ENCODE measurements at regions not wholly inside any gene's neighbourhood (a gene's known extent, or its start where the extent isn't known, plus 50 kb on each side); places are given as distances from the start of the nearest gene placed in this dataset.

DNA sequence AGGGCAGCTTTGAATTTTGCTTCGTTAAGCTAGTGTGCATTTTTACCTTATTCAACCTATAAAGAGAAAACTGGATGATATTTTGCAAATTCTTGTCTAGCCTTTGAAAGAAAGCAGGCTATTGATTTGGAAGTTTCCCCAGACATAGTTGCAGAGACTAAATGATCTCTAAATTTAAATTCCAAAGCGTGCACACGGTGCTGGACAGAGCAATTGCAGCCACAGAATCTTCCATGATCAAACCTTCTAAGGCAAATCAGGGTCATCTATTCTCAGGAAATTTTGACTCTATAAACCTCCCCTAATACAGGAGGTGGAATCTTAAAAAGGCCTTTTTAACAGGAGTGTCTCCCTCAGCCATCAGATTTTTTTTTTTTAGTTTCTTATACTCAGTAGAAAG, 159.9 kb downstream of the MDFIC start:
- Histone ChIP-seq H3K4me3 (no peak overlapping the region), H3K9me3 (no peaks in the 10 kb centered on the region), H3K27me3 (ENCODE audit: low read depth) (no peaks in the 10 kb centered on the region), H3K36me3 (no peaks in the 10 kb centered on the region), H3K4me1 (peaks cover under 1% of the 10 kb centered on the region), H3K27ac (no peak overlapping the region)
- TF ChIP-seq, protein P1, sequence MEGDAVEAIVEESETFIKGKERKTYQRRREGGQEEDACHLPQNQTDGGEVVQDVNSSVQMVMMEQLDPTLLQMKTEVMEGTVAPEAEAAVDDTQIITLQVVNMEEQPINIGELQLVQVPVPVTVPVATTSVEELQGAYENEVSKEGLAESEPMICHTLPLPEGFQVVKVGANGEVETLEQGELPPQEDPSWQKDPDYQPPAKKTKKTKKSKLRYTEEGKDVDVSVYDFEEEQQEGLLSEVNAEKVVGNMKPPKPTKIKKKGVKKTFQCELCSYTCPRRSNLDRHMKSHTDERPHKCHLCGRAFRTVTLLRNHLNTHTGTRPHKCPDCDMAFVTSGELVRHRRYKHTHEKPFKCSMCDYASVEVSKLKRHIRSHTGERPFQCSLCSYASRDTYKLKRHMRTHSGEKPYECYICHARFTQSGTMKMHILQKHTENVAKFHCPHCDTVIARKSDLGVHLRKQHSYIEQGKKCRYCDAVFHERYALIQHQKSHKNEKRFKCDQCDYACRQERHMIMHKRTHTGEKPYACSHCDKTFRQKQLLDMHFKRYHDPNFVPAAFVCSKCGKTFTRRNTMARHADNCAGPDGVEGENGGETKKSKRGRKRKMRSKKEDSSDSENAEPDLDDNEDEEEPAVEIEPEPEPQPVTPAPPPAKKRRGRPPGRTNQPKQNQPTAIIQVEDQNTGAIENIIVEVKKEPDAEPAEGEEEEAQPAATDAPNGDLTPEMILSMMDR (IDR thresholded peaks at IDR 0.05) = no peak
- intact Hi-C loops (cut with DNase I) = no loop called here
- ATAC-seq = no peak
- no peak for DNase-seq

- H3K4me3 ChIP-seq = no peak overlapping the region
- no peaks in the 10 kb centered on the region for H3K36me3 ChIP-seq
- H3K27ac ChIP-seq = no peak overlapping the region
- no peaks in the 10 kb centered on the region for H3K27me3 ChIP-seq (ENCODE audit: low read depth)
- DNase-seq (no peak), ATAC-seq (no peak)
- H3K9me3 ChIP-seq = no peaks in the 10 kb centered on the region
- H3K4me1 ChIP-seq = no peaks in the 10 kb centered on the region
- intact Hi-C loops (cut with DNase I) = no loop called here
- TF ChIP-seq, protein P1 (IDR thresholded peaks at IDR 0.05) = no peak
These were observed 157.0 kb downstream of the MDFIC start for GRCh38 chr7:115078851-115079250.

- Histone ChIP-seq H3K27me3 (ENCODE audit: low read depth) (no peaks in the 10 kb centered on the region), H3K27ac (no peak overlapping the region), H3K36me3 (no peaks in the 10 kb centered on the region), H3K4me1 (no peaks in the 10 kb centered on the region), H3K9me3 (no peaks in the 10 kb centered on the region), H3K4me3 (no peak overlapping the region)
- ATAC-seq = no peak
- TF ChIP-seq, protein P1 (IDR thresholded peaks at IDR 0.05) = no peak
- DNase-seq = no peak
- intact Hi-C loops (cut with DNase I) = no loop called here
These were observed 156.5 kb downstream of the MDFIC start for GRCh38 chr7:115078386-115078785.

- Histone ChIP-seq H3K27ac (no peak overlapping the region), H3K9me3 (no peaks in the 10 kb centered on the region), H3K4me1 (no peaks in the 10 kb centered on the region), H3K27me3 (ENCODE audit: low read depth) (no peaks in the 10 kb centered on the region), H3K36me3 (no peaks in the 10 kb centered on the region), H3K4me3 (no peak overlapping the region)
- no peak for ATAC-seq
- DNase-seq = no peak
- intact Hi-C loops (cut with DNase I) = no loop called here
- TF ChIP-seq, protein P1 (IDR thresholded peaks at IDR 0.05) = no peak
These were observed 148.4 kb downstream of the MDFIC start for GRCh38 chr7:115070311-115070710.

Data from lower lobe of right lung (tissue), 2 donors.